HL-60 (cell line): ENCODE measurements at regions not wholly inside any gene's neighbourhood (a gene's known extent, or its start where the extent isn't known, plus 50 kb on each side); places are given as distances from the start of the nearest gene placed in this dataset.

Experiments
- GABPA ChIP-seq: IDR thresholded peaks from 2 replicates; pipeline ENCODE4 v1.6.1; 2012; ENCODE audit warnings: low read depth
- POLR2AphosphoS5 ChIP-seq: IDR thresholded peaks from 2 replicates; pipeline ENCODE4 v1.6.1; 2012; ENCODE audit warnings: low read depth
- TF ChIP-seq, protein P1 (sequence below): IDR thresholded peaks from one replicate; pipeline ENCODE4 v1.5.1; 2011; ENCODE audit warnings: low read length, control low read depth, inconsistent platforms; ENCODE audit not compliant: insufficient read depth

DNA sequence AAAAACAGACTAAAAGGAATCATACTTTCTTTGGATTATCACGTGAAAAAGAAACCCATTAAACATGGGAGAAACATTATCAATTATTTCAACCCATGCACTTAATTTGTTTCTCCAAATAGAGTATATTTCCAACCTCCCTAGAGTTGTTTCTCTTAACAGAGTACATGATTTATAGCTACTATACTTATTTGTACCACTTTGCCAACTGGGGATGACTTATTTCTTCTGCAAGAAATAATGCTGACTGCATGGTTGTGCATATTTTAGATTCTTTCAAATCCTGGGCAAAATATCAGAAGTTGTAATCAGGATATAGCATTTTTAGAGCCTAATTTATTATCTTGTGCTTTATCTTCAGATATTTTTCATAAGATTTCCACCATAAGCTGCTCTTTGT lies 629.1 kb upstream of the EYS start:
- TF ChIP-seq, protein P1, sequence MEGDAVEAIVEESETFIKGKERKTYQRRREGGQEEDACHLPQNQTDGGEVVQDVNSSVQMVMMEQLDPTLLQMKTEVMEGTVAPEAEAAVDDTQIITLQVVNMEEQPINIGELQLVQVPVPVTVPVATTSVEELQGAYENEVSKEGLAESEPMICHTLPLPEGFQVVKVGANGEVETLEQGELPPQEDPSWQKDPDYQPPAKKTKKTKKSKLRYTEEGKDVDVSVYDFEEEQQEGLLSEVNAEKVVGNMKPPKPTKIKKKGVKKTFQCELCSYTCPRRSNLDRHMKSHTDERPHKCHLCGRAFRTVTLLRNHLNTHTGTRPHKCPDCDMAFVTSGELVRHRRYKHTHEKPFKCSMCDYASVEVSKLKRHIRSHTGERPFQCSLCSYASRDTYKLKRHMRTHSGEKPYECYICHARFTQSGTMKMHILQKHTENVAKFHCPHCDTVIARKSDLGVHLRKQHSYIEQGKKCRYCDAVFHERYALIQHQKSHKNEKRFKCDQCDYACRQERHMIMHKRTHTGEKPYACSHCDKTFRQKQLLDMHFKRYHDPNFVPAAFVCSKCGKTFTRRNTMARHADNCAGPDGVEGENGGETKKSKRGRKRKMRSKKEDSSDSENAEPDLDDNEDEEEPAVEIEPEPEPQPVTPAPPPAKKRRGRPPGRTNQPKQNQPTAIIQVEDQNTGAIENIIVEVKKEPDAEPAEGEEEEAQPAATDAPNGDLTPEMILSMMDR = no peak
- TF ChIP-seq POLR2AphosphoS5 (no peak), GABPA (no peak)
